ENCODE measurements at regions not wholly inside any gene's neighbourhood (a gene's known extent, or its start where the extent isn't known, plus 50 kb on each side); places are given as distances from the start of the nearest gene placed in this dataset.
"Not testable (repeated sequence)": the region's sequence is repeated elsewhere in the genome, so short reads cannot be mapped to it uniquely, and the experiment has no call there.

DNA sequence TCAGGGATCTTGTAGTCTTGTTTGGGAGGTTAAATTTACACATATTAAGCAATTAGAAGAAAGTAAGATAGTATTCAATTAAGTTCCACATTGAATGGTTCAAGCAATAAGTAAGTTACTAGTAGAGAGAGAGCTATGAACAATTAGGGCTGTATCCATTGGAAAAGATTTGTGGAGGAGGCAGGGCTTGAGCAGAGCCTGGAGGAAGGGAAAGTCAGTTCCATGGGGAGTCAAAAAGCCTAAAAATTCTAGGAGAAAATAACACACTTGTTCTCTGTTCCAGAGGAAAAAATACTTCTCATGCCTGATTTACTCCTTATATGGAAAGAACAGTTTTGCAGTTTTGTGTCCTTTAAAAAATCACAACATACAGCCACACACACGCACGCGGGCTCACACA, 730.0 kb downstream of the PRIM2 start:
- not testable (repeated sequence) for TF ChIP-seq CTCF, EZH2 (IDR thresholded peaks at IDR 0.05)
